H1 (cell line): ENCODE measurements at regions not wholly inside any gene's neighbourhood (a gene's known extent, or its start where the extent isn't known, plus 50 kb on each side); places are given as distances from the start of the nearest gene placed in this dataset.

ENCODE experiments used
- CTCF ChIA-PET: fragments of 300-600 bp; sonication (Branson Sonifier 250); formaldehyde crosslinking; loops from one replicate; lab custom pipeline; 2021; ENCODE audit not compliant: partially characterized antibody; lab: Charles Lee
- POLR2A ChIA-PET: fragments of 300-600 bp; sonication (Branson Sonifier 250); formaldehyde crosslinking; loops from one replicate; lab custom pipeline; 2021; ENCODE audit warnings: inconsistent platforms; ENCODE audit not compliant: partially characterized antibody; lab: Charles Lee
- DNase-seq, 2 experiments: peaks; one replicate each; pipeline versions ENCODE4 v3.0.0 to v3.0.0-alpha.2; 2010 to 2022; ENCODE audit warnings: low spot score in 2 of 2, low read depth in 1 of 2, mixed read lengths in 1 of 2
- FAIRE-seq: peaks from 2 replicates; lab custom pipeline; 2011; peaks lifted over from hg19 to GRCh38; lab: Jason Lieb, UNC
- H2AFZ ChIP-seq: 2 replicates; pipeline ENCODE4 v1.8.1; 2012; ENCODE audit warnings: low read length, inconsistent platforms
- H2AK5ac ChIP-seq: 2 replicates; pipeline ENCODE4 v1.6.1; 2013; ENCODE audit warnings: low read depth, low read length
- H2BK120ac ChIP-seq: replicated peaks from 2 replicates; pipeline ENCODE3; 2013; ENCODE audit warnings: low read depth, low read length, inconsistent platforms
- H2BK12ac ChIP-seq: 2 replicates; pipeline ENCODE4 v1.6.1; 2013; ENCODE audit warnings: low read depth, low read length
- H2BK15ac ChIP-seq: 2 replicates; pipeline ENCODE4 v1.6.1; 2013; ENCODE audit warnings: low read length
- H2BK20ac ChIP-seq: 2 replicates; pipeline ENCODE4 v1.6.1; 2013; ENCODE audit warnings: low read length
- H2BK5ac ChIP-seq: 2 replicates; pipeline ENCODE4 v1.6.1; 2013; ENCODE audit warnings: low read depth, low read length
- H3K14ac ChIP-seq: 2 replicates; pipeline ENCODE4 v1.6.1; 2013; ENCODE audit warnings: inconsistent platforms; ENCODE audit not compliant: insufficient read length
- H3K18ac ChIP-seq: 2 replicates; pipeline ENCODE4 v1.6.1; 2013; ENCODE audit warnings: low read length; ENCODE audit errors: extremely low read depth
- H3K23ac ChIP-seq: 2 replicates; pipeline ENCODE4 v1.6.1; 2013; ENCODE audit warnings: inconsistent platforms; ENCODE audit not compliant: insufficient read length
- H3K23me2 ChIP-seq: 2 replicates; pipeline ENCODE4 v1.6.1; 2013; ENCODE audit warnings: low read depth, low read length
- H3K27ac ChIP-seq: 2 replicates; pipeline ENCODE4 v1.6.1; 2011; ENCODE audit warnings: low read depth, low read length, inconsistent platforms
- H3K27me3 ChIP-seq, 4 experiments: replicated peaks in 1 of 4; 1 replicate in 1 of 4; 2 replicates in 3 of 4; pipeline versions ENCODE4 v1.6.1 to v1.8.1; 2011 to 2013; ENCODE audit warnings: low read length in 3 of 4, mild to moderate bottlenecking in 3 of 4, inconsistent platforms in 2 of 4, mixed read lengths in 2 of 4, moderate library complexity in 1 of 4; ENCODE audit not compliant: control insufficient read depth in 3 of 4, insufficient read depth in 3 of 4; ENCODE audit errors: extremely low read depth in 1 of 4
- H3K36me3 ChIP-seq, 4 experiments: 2 replicates each; pipeline versions ENCODE4 v1.6.1 to v1.8.1; 2011 to 2013; ENCODE audit warnings: mild to moderate bottlenecking in 4 of 4, low read length in 3 of 4, moderate library complexity in 2 of 4, control low read depth in 1 of 4, inconsistent platforms in 1 of 4; ENCODE audit not compliant: insufficient read depth in 4 of 4, control insufficient read depth in 2 of 4
- H3K4ac ChIP-seq: replicated peaks from 2 replicates; pipeline ENCODE3; 2013; ENCODE audit warnings: low read length, low read depth, mixed read lengths, inconsistent platforms; ENCODE audit not compliant: insufficient read length
- H3K4me1 ChIP-seq, 4 experiments: replicated peaks in 1 of 4; 1 replicate in 1 of 4; 2 replicates in 3 of 4; pipeline versions ENCODE4 v1.6.1 to v1.8.1; 2011 to 2013; ENCODE audit warnings: low read length in 3 of 4, inconsistent platforms in 2 of 4, mixed read lengths in 1 of 4; ENCODE audit not compliant: insufficient read depth in 4 of 4, control insufficient read depth in 3 of 4
- H3K4me2 ChIP-seq, 2 experiments: 2 replicates each; pipeline versions ENCODE4 v1.6.1 to v1.8.1; 2011 to 2013; ENCODE audit warnings: low read depth in 2 of 2, low read length in 2 of 2, control low read depth in 1 of 2, inconsistent platforms in 1 of 2, mild to moderate bottlenecking in 1 of 2; ENCODE audit not compliant: insufficient read depth in 1 of 2
- H3K4me3 ChIP-seq, 4 experiments: fragments of 200-600, 300-600 bp in 1 of 4; sonication (generic), shearing (Covaris generic), sonication (Bioruptor Twin) in 1 of 4; 2 replicates each; pipeline versions ENCODE4 v1.5.1 to v1.8.1; 2011 to 2016; ENCODE audit warnings: low read length in 4 of 4, low read depth in 3 of 4, control low read depth in 2 of 4, inconsistent platforms in 2 of 4, mild to moderate bottlenecking in 2 of 4, mixed read lengths in 1 of 4, moderate library complexity in 1 of 4; ENCODE audit not compliant: insufficient read depth in 2 of 4; ENCODE audit errors: extremely low read depth in 1 of 4
- H3K56ac ChIP-seq: replicated peaks from 2 replicates; pipeline ENCODE3; 2013; ENCODE audit warnings: low read depth, mild to moderate bottlenecking, mixed read lengths, low read length, inconsistent platforms; ENCODE audit not compliant: insufficient read length
- H3K79me1 ChIP-seq: 2 replicates; pipeline ENCODE4 v1.6.1; 2013; ENCODE audit warnings: low read depth, low read length, control low read depth
- H3K79me2 ChIP-seq, 2 experiments: 2 replicates each; pipeline versions ENCODE4 v1.6.1 to v1.8.1; 2012 to 2013; ENCODE audit warnings: low read length in 2 of 2, mild to moderate bottlenecking in 2 of 2, inconsistent platforms in 1 of 2; ENCODE audit not compliant: insufficient read depth in 2 of 2, control insufficient read depth in 1 of 2
- H3K9ac ChIP-seq, 4 experiments: replicated peaks in 1 of 4; 1 replicate in 1 of 4; 2 replicates in 3 of 4; pipeline versions ENCODE4 v1.6.1 to v1.8.1; 2011 to 2013; ENCODE audit warnings: low read depth in 3 of 4, low read length in 3 of 4, control low read depth in 2 of 4, mild to moderate bottlenecking in 2 of 4, moderate library complexity in 2 of 4, inconsistent platforms in 1 of 4; ENCODE audit errors: extremely low read depth in 1 of 4
- H3K9me3 ChIP-seq, 2 experiments: 2 replicates each; pipeline versions ENCODE4 v1.6.1 to v1.8.1; 2012 to 2013; ENCODE audit warnings: mild to moderate bottlenecking in 2 of 2, moderate library complexity in 2 of 2, control low read depth in 1 of 2, inconsistent platforms in 1 of 2, low read depth in 1 of 2, low read length in 1 of 2, mixed read lengths in 1 of 2; ENCODE audit not compliant: insufficient read depth in 2 of 2
- H4K20me1 ChIP-seq, 2 experiments: replicated peaks in 1 of 2; 2 replicates each; pipeline versions ENCODE3 to v1.8.1; 2011 to 2013; ENCODE audit warnings: inconsistent platforms in 2 of 2, low read length in 2 of 2, mild to moderate bottlenecking in 1 of 2; ENCODE audit not compliant: insufficient read depth in 2 of 2, control insufficient read depth in 1 of 2
- H4K5ac ChIP-seq: 2 replicates; pipeline ENCODE4 v1.6.1; 2013; ENCODE audit warnings: low read length, low read depth, mixed read lengths, inconsistent platforms; ENCODE audit not compliant: insufficient read length
- H4K8ac ChIP-seq: 2 replicates; pipeline ENCODE4 v1.8.0; 2013; ENCODE audit warnings: mild to moderate bottlenecking, moderate library complexity, low read length, inconsistent platforms; ENCODE audit not compliant: insufficient read depth; ENCODE audit errors: extremely low read depth
- H4K91ac ChIP-seq: replicated peaks from 2 replicates; pipeline ENCODE3; 2013; ENCODE audit warnings: low read length, mixed read lengths, inconsistent platforms; ENCODE audit not compliant: insufficient read length
- EGR1 ChIP-seq: IDR thresholded peaks from 2 replicates; pipeline ENCODE4 v1.6.1; 2011; ENCODE audit warnings: low read depth, low read length, borderline replicate concordance
- FOSL1 ChIP-seq: IDR thresholded peaks from 2 replicates; pipeline ENCODE4 v1.6.1; 2011; ENCODE audit warnings: mild to moderate bottlenecking, low read depth, low read length, moderate library complexity; ENCODE audit not compliant: insufficient read depth
- NANOG ChIP-seq: IDR thresholded peaks from 2 replicates; pipeline ENCODE4 v1.6.1; 2011; ENCODE audit warnings: low read length, low read depth, mild to moderate bottlenecking, inconsistent platforms; ENCODE audit not compliant: insufficient read depth, poor library complexity, severe bottlenecking
- TF ChIP-seq, protein P1 (sequence below): IDR thresholded peaks from 2 replicates; pipeline ENCODE4 v1.6.1; 2012; ENCODE audit warnings: inconsistent platforms

- Histone ChIP-seq H3K79me1 (no peaks in the 10 kb centered on the region), H2BK15ac (no peak overlapping the region), H3K36me3 (no peaks in the 10 kb centered on the region; a peak in 1 of 8 replicates), H3K4me3 (no peak overlapping the region; a peak in 1 of 8 replicates), H3K23me2 (peaks cover 8% of the 10 kb centered on the region; the same call in 1 of the 2 replicates), H2BK5ac (no peak overlapping the region), H3K27me3 (no peaks in the 10 kb centered on the region), H4K5ac (no peak overlapping the region), H4K20me1 (peaks cover 0 to 2% of the 10 kb centered on the region in 2 experiments), H3K9me3 (no peaks in the 10 kb centered on the region; a peak in 1 of 4 replicates), H3K4me2 (peak overlapping the region in 1 of 2 experiments; percentile 40; a peak in 1 of 4 replicates), H2BK20ac (peak overlapping the region; percentile 9; the same call in 1 of the 2 replicates), H4K91ac (no peak overlapping the region), H4K8ac (no peak overlapping the region), H2BK12ac (no peak overlapping the region), H3K14ac (no peak overlapping the region), H2AFZ (peak overlapping the region; percentile 43; the same call in 1 of the 2 replicates), H3K56ac (no peak overlapping the region), H2AK5ac (no peak overlapping the region), H3K4me1 (peaks cover 0 to 17% (median 5%) of the 10 kb centered on the region in 4 experiments; a peak in 5 of 7 replicates), H3K4ac (no peak overlapping the region), H3K9ac (no peak overlapping the region), H3K79me2 (no peaks in the 10 kb centered on the region), H3K23ac (no peak overlapping the region), H3K27ac (no peak overlapping the region), H2BK120ac (no peak overlapping the region), H3K18ac (no peak overlapping the region)
- DNase-seq (no peak), FAIRE-seq (peak; percentile 28)
- ChIA-PET POLR2A (interaction anchor here (0.9 kb wide), 1 partner anchor 11 kb away, joined by 3 read pairs; no protein-coding TSS in a partner anchor), CTCF (interaction anchor here (0.6 to 1.2 kb wide), 3 partner anchors 13 to 159 kb away, joined by 3 to 4 read pairs (median 4); no protein-coding TSS in a partner anchor)
- no peak for TF ChIP-seq EGR1
- TF ChIP-seq, protein P1, sequence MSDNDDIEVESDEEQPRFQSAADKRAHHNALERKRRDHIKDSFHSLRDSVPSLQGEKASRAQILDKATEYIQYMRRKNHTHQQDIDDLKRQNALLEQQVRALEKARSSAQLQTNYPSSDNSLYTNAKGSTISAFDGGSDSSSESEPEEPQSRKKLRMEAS = no peak
- no peak for TF ChIP-seq FOSL1
- peak; percentile 61 for TF ChIP-seq NANOG
These were observed 223.4 kb upstream of the GGTLC1 start for GRCh38 chr20:24211972-24212371.
